ENCODE measurements at regions not wholly inside any gene's neighbourhood (a gene's known extent, or its start where the extent isn't known, plus 50 kb on each side); places are given as distances from the start of the nearest gene placed in this dataset.
A peak's percentile ranks its signal among the peaks of the same experiment; 100 is the strongest.
"Not testable (repeated sequence)": the region's sequence is repeated elsewhere in the genome, so short reads cannot be mapped to it uniquely, and the experiment has no call there.

DNA sequence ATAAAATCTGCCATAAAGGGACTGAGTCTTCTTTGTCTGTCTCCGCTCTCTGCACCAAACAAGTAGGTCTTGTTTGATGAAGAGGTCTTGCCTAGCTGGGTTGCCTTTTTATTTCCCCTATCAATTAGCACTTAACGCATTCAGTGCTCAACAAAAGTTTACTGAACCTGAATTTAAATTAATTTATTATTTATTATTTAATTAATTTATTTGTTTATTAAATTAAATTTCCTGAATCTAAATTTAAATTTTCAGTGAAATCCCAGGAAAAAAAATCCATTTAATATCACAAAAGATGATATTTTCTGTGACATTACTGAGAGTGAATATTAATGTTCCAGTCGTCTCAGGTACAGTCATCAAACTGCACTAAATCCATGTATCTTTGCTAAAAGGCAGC lies 164.9 kb upstream of the AGTR1 start:
- FAIRE-seq: no peak

- FAIRE-seq: no peak
These were observed 163.4 kb upstream of the AGTR1 start for GRCh38 chr3:148534089-148534988.

GRCh38 chr3:148535001-148535400 lies 162.7 kb upstream of the AGTR1 start:
- no peak for FAIRE-seq

DNA sequence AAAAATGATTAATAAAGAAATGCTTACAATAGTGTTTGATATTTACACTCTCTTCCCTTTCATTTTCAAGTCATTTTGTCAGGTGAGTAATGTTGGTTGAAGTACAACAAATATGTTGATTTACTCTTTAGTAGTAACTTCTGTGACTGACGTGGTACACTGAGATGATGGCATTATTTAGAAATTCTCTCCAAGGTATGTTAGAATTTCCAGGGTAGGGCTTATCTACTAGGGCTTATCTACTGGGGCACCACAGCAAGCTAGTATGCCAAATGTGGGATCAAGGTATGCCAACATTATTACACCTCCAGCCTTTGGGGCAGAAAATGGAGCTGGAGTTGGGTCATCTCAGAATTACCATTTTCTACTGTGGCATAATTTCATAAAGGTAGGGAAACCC lies 157.4 kb upstream of the AGTR1 start:
- FAIRE-seq: no peak

DNA sequence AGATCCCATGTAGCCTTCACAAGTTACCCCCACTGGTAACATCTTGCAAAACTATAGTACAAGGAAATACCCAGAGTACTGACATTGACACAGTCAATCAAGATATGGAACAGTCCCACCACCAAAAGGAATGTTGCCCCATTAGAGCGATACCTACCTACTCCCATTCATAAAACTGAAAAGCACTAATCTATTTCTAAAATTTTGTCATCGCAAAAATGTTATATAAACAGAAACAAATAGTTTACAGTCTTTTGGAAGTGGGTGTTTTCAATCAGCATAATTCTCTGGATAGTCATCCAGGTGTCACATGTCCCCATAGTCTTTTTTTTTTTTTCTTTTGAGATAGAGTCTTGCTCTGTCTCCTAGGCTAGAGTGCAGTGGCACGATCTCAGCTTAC lies 156.9 kb upstream of the AGTR1 start:
- no peak for FAIRE-seq

DNA sequence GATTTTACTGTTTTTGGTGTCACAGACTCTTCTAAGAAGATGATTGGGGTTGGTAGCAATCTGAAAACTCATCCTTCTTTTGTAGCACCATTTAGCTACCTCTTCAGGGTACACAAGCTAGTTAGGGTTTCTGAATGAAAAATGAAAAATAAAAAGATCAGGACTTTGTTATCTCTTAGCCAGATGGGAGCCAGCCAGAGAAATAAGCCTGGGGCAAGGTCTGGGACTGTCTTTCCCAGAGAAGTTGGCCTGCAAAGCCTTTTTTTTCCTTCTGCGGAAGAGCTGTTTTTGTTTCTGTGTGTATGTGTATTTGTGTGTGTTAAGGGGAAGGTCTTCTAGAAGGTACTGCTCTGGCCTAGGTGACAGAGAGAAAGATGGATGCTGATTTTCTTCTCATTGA lies 150.7 kb upstream of the AGTR1 start:
- FAIRE-seq: no peak

GRCh38 chr3:148551767-148552260 lies 145.9 kb upstream of the AGTR1 start:
- no peak for FAIRE-seq

DNA sequence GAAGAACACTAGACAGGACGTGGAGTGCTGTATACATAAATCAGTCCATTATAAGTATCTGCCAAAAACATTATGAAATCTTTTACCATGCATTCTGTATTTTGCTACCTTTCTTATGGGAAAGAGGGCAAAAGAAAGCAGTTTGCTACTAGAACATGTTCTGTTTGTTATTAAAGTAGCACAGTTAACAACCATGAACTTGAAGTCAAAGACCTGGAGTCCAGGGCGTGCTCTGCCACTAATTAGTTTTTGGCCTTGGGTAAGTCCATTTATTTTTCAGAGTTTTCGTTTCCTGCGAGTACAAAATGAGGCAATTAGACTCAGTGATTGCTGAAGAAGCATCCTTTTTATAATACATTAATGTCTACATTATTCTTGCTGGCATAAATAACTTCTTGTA lies 143.3 kb upstream of the AGTR1 start:
- no peak for FAIRE-seq

DNA sequence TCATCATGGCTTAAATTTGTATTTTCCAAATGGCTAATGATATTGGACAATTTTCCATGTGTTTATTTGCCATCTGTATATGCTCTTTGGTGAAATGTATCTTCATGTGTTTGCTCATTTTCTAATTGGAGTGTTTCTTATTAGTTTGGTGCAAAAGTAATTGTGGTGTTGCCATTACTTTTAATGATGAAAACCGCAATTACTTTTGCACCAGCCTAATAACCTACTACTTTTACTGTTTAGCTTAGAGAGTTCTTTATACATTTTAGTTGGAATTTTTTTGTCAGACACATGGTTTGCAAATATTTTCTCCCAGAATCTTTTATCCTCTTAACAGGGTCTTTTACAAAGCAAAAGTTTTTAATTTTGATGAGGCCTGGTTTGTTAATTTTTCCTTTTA lies 141.0 kb upstream of the AGTR1 start:
- FAIRE-seq: no peak

GRCh38 chr3:148577579-148577978 lies 120.1 kb upstream of the AGTR1 start:
- not testable (repeated sequence) for FAIRE-seq

GRCh38 chr3:148582126-148582525 lies 115.6 kb upstream of the AGTR1 start:
- no peak for FAIRE-seq

- FAIRE-seq: no peak
These were observed 113.9 kb upstream of the AGTR1 start for GRCh38 chr3:148583793-148584192.

GRCh38 chr3:148584438-148584837 lies 113.3 kb upstream of the AGTR1 start:
- no peak for FAIRE-seq

DNA sequence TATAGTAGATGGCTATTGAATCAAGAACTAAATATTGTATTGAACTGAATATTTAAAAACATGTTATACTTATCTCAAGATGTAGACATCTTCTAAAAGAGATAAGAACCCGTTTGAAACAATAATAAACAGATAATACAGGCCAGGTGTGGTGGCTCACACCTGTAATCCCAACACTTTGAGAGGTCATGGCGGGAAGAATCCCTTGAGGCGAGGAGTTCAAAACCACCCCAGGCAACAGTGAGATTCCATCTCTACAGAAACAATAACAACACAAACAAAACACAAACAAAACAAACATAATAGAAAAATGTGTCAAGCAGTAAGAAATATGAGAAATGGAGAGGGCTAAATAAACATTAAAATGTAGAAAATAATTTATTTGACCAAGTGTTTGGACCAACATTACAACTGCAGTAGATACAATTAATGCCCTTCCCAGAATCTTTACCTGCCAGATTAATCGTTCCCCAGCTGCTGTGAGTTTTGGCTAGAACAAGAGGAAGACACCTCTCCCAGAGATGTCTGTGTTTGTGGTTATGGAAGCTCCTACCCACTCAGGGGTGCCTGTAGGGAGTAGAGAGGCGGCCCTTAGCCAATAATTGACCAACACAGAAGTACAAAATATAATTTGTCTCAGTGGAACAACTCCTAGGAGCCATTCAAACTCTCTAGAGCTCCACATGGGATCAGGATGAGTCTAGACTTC lies 111.9 kb upstream of the AGTR1 start:
- no peak for FAIRE-seq

- FAIRE-seq: no peak
These were observed 109.4 kb upstream of the AGTR1 start for GRCh38 chr3:148588291-148588690.

DNA sequence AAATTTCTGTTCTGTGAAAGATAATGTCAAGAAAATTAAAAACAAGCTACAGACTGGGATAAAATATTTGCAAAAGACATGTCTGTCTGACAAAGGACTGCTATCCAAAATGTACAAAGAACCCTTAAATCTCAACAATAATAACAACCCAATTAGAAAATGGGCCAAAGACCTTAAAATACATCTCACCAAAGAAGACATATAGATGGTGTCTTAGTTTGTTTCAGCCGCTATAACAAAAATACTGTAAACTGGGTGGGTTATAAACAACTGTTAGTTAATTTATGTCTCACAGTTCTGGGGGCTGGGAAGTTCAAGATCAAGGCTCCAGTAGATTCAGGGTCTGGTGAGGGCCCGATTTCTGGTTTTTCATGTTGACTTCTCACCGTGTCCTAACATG lies 106.2 kb upstream of the AGTR1 start:
- FAIRE-seq: no peak

- FAIRE-seq: no peak
These were observed 99.1 kb upstream of the AGTR1 start for GRCh38 chr3:148598619-148599018.

GRCh38 chr3:148599481-148599880 lies 98.2 kb upstream of the AGTR1 start:
- no peak for FAIRE-seq

DNA sequence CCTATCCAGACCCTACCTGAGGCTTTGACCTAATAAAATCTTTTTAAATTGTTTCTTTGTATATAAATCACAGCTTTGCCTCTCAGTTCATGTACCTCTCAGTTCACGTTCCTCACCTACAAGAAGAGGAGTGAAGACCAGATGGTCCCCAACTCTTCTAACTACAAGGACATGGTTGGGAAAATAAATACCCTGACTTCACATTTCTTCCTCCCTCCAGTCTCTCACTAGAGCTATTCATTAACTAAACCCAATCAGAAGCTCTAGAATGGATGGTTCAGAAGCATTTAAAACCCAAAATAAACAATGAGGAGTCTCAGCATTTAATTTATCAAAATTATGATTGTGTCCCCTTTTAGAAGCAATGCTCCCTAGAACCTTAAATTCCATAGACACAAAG lies 97.3 kb upstream of the AGTR1 start:
- FAIRE-seq: no peak

DNA sequence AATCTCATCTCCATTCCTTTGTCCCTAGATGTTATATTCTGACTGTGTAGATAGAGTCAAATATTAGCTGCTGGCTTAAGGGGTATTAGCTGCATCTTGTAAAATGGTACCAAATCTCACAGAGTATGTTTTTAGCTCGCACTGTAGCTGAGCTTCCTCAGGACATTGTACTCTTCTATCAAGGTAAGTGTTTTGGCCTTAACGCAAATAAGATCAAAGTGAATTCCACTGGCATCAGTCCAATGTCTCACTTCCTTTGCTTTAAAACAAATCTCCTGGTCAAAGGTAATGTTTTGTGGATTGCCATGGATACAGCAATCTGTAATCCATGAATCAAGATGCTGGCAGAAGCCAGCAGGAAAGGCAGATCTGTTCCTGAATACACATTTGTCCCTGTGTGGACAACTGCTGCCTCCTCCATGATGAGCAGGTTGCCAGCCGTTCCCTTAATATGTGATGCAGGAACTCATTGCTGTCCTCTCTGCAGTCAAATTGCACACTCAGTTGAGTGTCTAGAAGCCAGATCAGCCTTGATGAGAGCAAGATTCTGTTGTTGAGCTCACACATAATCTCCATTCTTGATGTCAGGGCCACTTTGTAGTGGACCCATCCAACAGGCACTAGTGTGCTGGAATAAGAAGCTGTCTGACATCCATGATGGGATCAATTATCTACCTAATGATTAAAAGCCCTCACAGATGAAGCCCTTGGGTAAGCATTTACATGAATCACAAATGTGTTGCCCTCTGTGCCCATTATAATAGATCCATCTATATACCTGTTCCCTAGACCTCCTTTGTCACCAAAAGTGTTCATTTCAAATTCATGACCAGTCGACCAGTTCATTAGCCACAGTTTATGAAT lies 96.6 kb upstream of the AGTR1 start:
- FAIRE-seq: peak; percentile 78

- FAIRE-seq: peak; percentile 96
These were observed 95.7 kb upstream of the AGTR1 start for GRCh38 chr3:148601766-148602685.
